Neural crest cell (in vitro differentiated cells): ENCODE measurements at regions not wholly inside any gene's neighbourhood (a gene's known extent, or its start where the extent isn't known, plus 50 kb on each side); places are given as distances from the start of the nearest gene placed in this dataset.

Experiments used
- DNase-seq: peaks from one replicate; pipeline ENCODE4 v3.0.0; 2021; ENCODE audit warnings: low read depth, mixed read lengths, low spot score
- H3K27ac Mint-ChIP-seq: one replicate; pipeline ENCODE4 v1.8.0; 2021; ENCODE audit warnings: mild to moderate bottlenecking, mixed read lengths; ENCODE audit not compliant: unreplicated experiment
- H3K27me3 Mint-ChIP-seq: 2 replicates; pipeline ENCODE4 v1.8.0; 2021; ENCODE audit warnings: low read depth, mild to moderate bottlenecking, mixed read lengths
- H3K36me3 Mint-ChIP-seq: 2 replicates; pipeline ENCODE4 v1.8.0; 2021; ENCODE audit warnings: low read depth, mild to moderate bottlenecking, mixed read lengths
- H3K4me1 Mint-ChIP-seq: 2 replicates; pipeline ENCODE4 v1.8.0; 2021; ENCODE audit warnings: mixed read lengths
- H3K4me3 Mint-ChIP-seq: one replicate; pipeline ENCODE4 v1.8.0; 2021; ENCODE audit warnings: mild to moderate bottlenecking, mixed read lengths
- H3K9me3 Mint-ChIP-seq: 2 replicates; pipeline ENCODE4 v1.8.0; 2021; ENCODE audit warnings: mixed read lengths
- CTCF ChIP-seq: fragments of 200-600 bp; sonication (generic); conservative IDR thresholded peaks from 2 replicates; pipeline ENCODE4 v1.5.0; 2021; ENCODE audit warnings: antibody characterized with exemption, mild to moderate bottlenecking

DNA sequence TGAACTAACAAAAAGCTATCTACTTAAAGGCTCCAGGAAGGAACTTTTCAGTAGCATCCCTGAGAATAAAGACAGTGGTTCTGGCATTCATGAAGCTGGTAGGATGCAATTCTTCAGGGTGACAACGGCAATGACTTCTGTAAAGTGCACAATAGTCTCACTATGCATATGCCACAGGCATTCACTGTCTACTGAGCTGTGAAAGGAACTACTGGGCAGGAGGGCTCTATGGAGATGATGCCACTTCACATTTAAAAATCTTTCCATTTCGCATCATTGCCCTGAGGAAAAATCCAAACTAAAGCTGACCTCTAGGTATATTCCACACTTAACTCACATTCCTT lies 2020.6 kb upstream of the PCDH20 start:
- no peaks in the 10 kb centered on the region for H3K27me3 Mint-ChIP-seq
- no peaks in the 10 kb centered on the region for H3K36me3 Mint-ChIP-seq
- DNase-seq: no peak
- no peak overlapping the region for H3K27ac Mint-ChIP-seq
- peaks cover 27% of the 10 kb centered on the region for H3K4me1 Mint-ChIP-seq
- no peak overlapping the region for H3K4me3 Mint-ChIP-seq
- peaks cover 5% of the 10 kb centered on the region for H3K9me3 Mint-ChIP-seq
- TF ChIP-seq CTCF: no peak

DNA sequence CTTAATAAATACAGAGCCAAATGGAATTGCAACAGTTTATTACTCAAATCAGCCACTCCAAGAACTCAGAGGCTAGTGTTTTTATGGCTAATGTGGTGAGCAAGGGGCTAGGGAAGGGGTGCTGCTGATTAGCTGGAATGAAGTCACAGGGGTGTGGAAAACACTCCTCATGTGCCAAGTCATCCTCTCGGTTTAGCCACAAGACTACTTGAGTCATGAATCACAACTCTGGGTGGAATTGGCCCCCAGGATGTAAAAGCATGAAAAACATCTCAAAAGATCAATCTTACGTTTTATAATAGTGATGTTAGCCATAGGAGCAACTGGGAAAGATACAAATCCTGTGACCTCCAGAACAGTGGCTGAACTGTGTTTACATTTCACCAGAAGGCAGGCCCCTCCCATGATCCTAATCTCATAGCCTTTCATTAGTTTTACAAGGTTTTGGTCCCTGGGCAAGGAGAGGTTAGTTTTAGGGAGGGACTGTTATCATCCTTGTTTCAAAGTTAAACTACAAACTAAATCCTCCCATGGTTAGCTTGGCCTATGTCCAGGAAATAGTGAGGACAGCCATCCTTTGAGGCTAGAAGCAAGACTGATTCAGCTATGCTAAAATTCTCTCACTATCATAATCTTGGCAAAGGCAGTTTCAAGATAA lies 2020.1 kb upstream of the PCDH20 start:
- TF ChIP-seq CTCF: no peak
- DNase-seq: no peak
- peaks cover 27% of the 10 kb centered on the region for H3K4me1 Mint-ChIP-seq
- H3K36me3 Mint-ChIP-seq: no peaks in the 10 kb centered on the region
- no peak overlapping the region for H3K27ac Mint-ChIP-seq
- H3K9me3 Mint-ChIP-seq: peaks cover 5% of the 10 kb centered on the region
- no peaks in the 10 kb centered on the region for H3K27me3 Mint-ChIP-seq
- H3K4me3 Mint-ChIP-seq: no peak overlapping the region

DNA sequence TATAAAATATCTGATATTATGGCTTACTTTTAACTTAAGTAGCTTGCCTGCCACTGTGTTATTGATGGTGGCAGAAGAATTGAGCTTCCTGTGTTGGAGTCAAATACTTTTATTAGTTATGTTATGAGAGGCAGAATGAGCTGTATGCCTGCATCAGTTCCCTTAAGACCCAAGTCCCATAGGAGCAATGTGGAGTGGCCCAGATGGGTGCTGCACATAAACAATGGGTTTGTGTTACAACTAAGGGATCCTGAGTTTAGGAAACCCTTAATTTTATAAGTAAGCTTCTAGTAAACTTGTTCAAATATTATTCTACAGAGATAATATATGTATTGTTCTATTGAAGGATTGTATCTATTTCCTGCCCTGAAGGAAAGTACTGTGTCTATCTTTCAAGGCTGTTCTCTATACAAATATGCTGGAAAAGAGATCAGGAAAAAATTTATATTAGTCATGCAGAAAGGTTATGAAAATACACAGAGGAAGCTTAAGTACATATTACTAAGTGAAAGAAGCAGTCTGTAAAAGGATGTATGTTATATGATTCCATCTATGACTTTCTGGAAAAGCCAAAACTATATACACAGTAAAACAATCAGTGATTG lies 2018.0 kb upstream of the PCDH20 start:
- peaks cover 17% of the 10 kb centered on the region for H3K4me1 Mint-ChIP-seq
- H3K4me3 Mint-ChIP-seq: no peak overlapping the region
- H3K27me3 Mint-ChIP-seq: no peaks in the 10 kb centered on the region
- no peak for DNase-seq
- H3K9me3 Mint-ChIP-seq: peaks cover 5% of the 10 kb centered on the region
- no peaks in the 10 kb centered on the region for H3K36me3 Mint-ChIP-seq
- no peak for TF ChIP-seq CTCF
- no peak overlapping the region for H3K27ac Mint-ChIP-seq

DNA sequence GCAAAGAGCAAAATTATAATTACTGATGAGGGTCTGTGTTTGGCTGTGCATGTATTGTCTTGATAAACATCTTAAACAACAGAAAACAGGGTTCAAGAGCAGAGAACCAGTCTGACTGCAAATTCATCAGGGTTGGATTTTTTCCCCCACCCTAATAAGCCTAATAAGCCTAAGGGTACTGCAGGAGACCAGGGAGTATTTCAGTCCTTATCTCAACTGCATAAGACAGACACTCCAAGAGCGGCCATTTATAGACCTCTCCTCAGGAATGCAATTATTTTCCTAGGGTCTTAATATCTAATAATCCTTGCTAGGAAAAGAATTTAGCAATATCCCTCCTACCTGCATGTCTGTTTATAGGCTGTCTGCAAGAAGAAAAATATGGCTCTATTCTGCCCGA lies 2011.5 kb upstream of the PCDH20 start:
- Mint-ChIP-seq H3K9me3 (peaks cover 7% of the 10 kb centered on the region), H3K4me3 (no peak overlapping the region), H3K36me3 (no peaks in the 10 kb centered on the region), H3K27me3 (no peaks in the 10 kb centered on the region), H3K27ac (no peak overlapping the region), H3K4me1 (peaks cover 7% of the 10 kb centered on the region)
- TF ChIP-seq CTCF: no peak
- DNase-seq: no peak

DNA sequence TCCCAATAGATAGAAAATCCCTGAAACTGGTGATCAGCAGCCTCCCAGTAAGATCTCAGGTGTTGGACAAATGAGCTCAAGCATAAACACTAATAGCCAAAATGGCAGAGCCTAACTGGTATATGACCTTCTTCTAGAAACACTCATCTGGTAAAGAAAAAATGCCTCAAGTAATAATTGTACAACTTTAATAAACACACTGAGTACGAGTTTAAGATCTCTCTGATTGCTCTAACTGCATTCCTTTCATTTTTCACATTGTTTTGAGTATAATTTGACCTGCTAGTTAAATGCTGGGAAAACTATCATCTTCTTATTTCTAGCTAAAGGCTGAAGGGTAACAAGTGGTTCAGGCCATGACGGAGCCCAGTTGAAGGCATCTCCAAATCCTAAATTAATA lies 2009.5 kb upstream of the PCDH20 start:
- no peak for TF ChIP-seq CTCF
- H3K4me1 Mint-ChIP-seq: peaks cover 7% of the 10 kb centered on the region
- H3K36me3 Mint-ChIP-seq: no peaks in the 10 kb centered on the region
- DNase-seq: no peak
- no peak overlapping the region for H3K4me3 Mint-ChIP-seq
- no peak overlapping the region for H3K27ac Mint-ChIP-seq
- peaks cover 7% of the 10 kb centered on the region for H3K9me3 Mint-ChIP-seq
- H3K27me3 Mint-ChIP-seq: no peaks in the 10 kb centered on the region
